WTC11 (cell line): ENCODE measurements at regions not wholly inside any gene's neighbourhood (a gene's known extent, or its start where the extent isn't known, plus 50 kb on each side); places are given as distances from the start of the nearest gene placed in this dataset.

Source experiments
- ATAC-seq: fragments of 200-7000 bp; cut with Tn5 transposase; 2 replicates; pipeline ENCODE4 v1.10.0; 2021; ENCODE audit warnings: mild to moderate bottlenecking, moderate library complexity
- CTCF ChIA-PET: fragments of 300-600 bp; sonication (Branson Sonifier 250); formaldehyde crosslinking; loops from one replicate; lab custom pipeline; 2021; ENCODE audit warnings: antibody characterized with exemption; lab: Charles Lee
- POLR2A ChIA-PET: fragments of 350-600 bp; sonication (Branson Sonifier 250); formaldehyde crosslinking; loops from one replicate; lab custom pipeline; 2021; ENCODE audit warnings: antibody characterized with exemption; lab: Charles Lee
- DNase-seq: peaks from one replicate; pipeline ENCODE4 v3.0.0; 2021; ENCODE audit warnings: low spot score
- H3K27ac Mint-ChIP-seq: 2 replicates; pipeline ENCODE4 v1.8.0; 2021; ENCODE audit warnings: mixed read lengths
- H3K27me3 Mint-ChIP-seq: 2 replicates; pipeline ENCODE4 v1.8.0; 2021; ENCODE audit warnings: low read depth, mild to moderate bottlenecking, moderate library complexity, mixed read lengths
- H3K36me3 Mint-ChIP-seq: 2 replicates; pipeline ENCODE4 v1.8.0; 2021; ENCODE audit warnings: mixed read lengths
- H3K4me1 Mint-ChIP-seq: 2 replicates; pipeline ENCODE4 v1.8.0; 2022; ENCODE audit warnings: mixed read lengths
- H3K4me3 Mint-ChIP-seq: 2 replicates; pipeline ENCODE4 v1.8.0; 2021; ENCODE audit warnings: mild to moderate bottlenecking, moderate library complexity, mixed read lengths
- H3K9me3 Mint-ChIP-seq: 2 replicates; pipeline ENCODE4 v1.8.0; 2021; ENCODE audit warnings: mixed read lengths
- CTCF ChIP-seq: fragments of 200-600 bp; IDR thresholded peaks from 2 replicates; pipeline ENCODE4 v1.8.0; 2022; ENCODE audit warnings: antibody characterized with exemption
- ESRRA ChIP-seq: sonication (generic); formaldehyde crosslinking; IDR thresholded peaks from 2 replicates; pipeline ENCODE4 v1.8.1; 2022; ENCODE audit warnings: mild to moderate bottlenecking, missing genetic modification reagents, borderline replicate concordance
- ETV6 ChIP-seq: sonication (generic); formaldehyde crosslinking; IDR thresholded peaks from 2 replicates; pipeline ENCODE4 v1.8.1; 2022; ENCODE audit warnings: mild to moderate bottlenecking, missing genetic modification reagents
- FOXP4 ChIP-seq: sonication (generic); formaldehyde crosslinking; IDR thresholded peaks from 2 replicates; pipeline ENCODE4 v1.8.0; 2022; ENCODE audit warnings: mild to moderate bottlenecking, missing genetic modification reagents
- GRHL2 ChIP-seq: fragments of 250-450 bp; sonication (Bioruptor Pico); IDR thresholded peaks from 2 replicates; pipeline ENCODE4 v1.8.0; 2022; ENCODE audit warnings: mild to moderate bottlenecking, moderate library complexity; ENCODE audit not compliant: insufficient replicate concordance, severe bottlenecking
- GTF2I ChIP-seq: fragments of 250-450 bp; sonication (Bioruptor Pico); conservative IDR thresholded peaks from 2 replicates; pipeline ENCODE4 v1.4.0; 2021; ENCODE audit warnings: mild to moderate bottlenecking
- HMGXB4 ChIP-seq: sonication (generic); formaldehyde crosslinking; IDR thresholded peaks from 2 replicates; pipeline ENCODE4 v1.8.1; 2023; ENCODE audit warnings: mild to moderate bottlenecking, moderate library complexity, missing genetic modification reagents
- IRF1 ChIP-seq: sonication (generic); formaldehyde crosslinking; IDR thresholded peaks from 2 replicates; pipeline ENCODE4 v1.8.0; 2023; ENCODE audit warnings: missing genetic modification reagents
- IRF2 ChIP-seq: sonication (generic); formaldehyde crosslinking; IDR thresholded peaks from 2 replicates; pipeline ENCODE4 v1.8.0; 2022; ENCODE audit warnings: low read depth, missing genetic modification reagents, borderline replicate concordance
- JAZF1 ChIP-seq: fragments of 250-450 bp; sonication (Bioruptor Pico); IDR thresholded peaks from 2 replicates; pipeline ENCODE4 v1.9.0; 2021; ENCODE audit warnings: moderate library complexity, mild to moderate bottlenecking, inconsistent platforms
- KAT7 ChIP-seq: sonication (generic); formaldehyde crosslinking; IDR thresholded peaks from 2 replicates; pipeline ENCODE4 v1.8.1; 2023; ENCODE audit warnings: missing genetic modification reagents, mild to moderate bottlenecking, borderline replicate concordance
- NFYB ChIP-seq: sonication (generic); formaldehyde crosslinking; conservative IDR thresholded peaks from 2 replicates; pipeline ENCODE4 v1.8.0; 2022; ENCODE audit warnings: low read depth, missing genetic modification reagents
- PRDM15 ChIP-seq: sonication (generic); formaldehyde crosslinking; IDR thresholded peaks from 2 replicates; pipeline ENCODE4 v1.8.0; 2022; ENCODE audit warnings: missing genetic modification reagents
- RORB ChIP-seq: fragments of 250-450 bp; sonication (Bioruptor Pico); IDR thresholded peaks from 2 replicates; pipeline ENCODE4 v1.9.0; 2021; ENCODE audit warnings: mild to moderate bottlenecking
- SMAD3 ChIP-seq: sonication (generic); formaldehyde crosslinking; IDR thresholded peaks from 2 replicates; pipeline ENCODE4 v1.8.0; 2022; ENCODE audit warnings: missing genetic modification reagents, mild to moderate bottlenecking, borderline replicate concordance
- SMAD4 ChIP-seq: sonication (generic); formaldehyde crosslinking; IDR thresholded peaks from 2 replicates; pipeline ENCODE4 v1.8.0; 2022; ENCODE audit warnings: mild to moderate bottlenecking, missing genetic modification reagents
- STAT6 ChIP-seq: sonication (generic); formaldehyde crosslinking; conservative IDR thresholded peaks from 2 replicates; pipeline ENCODE4 v1.8.1; 2023; ENCODE audit warnings: mild to moderate bottlenecking, low read depth, missing genetic modification reagents, moderate library complexity
- USF2 ChIP-seq: sonication (generic); formaldehyde crosslinking; IDR thresholded peaks from 2 replicates; pipeline ENCODE4 v1.8.1; 2023; ENCODE audit warnings: mild to moderate bottlenecking, missing genetic modification reagents, moderate library complexity
- ZSCAN18 ChIP-seq: fragments of 250-450 bp; sonication (Bioruptor Pico); IDR thresholded peaks from 2 replicates; pipeline ENCODE4 v2.1.2; 2022; ENCODE audit warnings: mild to moderate bottlenecking, moderate library complexity

- no peaks in the 10 kb centered on the region; the same call in 1 of the 2 replicates for H3K27me3 Mint-ChIP-seq
- POLR2A ChIA-PET, result no interaction called here
- no peak for TF ChIP-seq HMGXB4 (CRISPR knock-in tag)
- TF ChIP-seq RORB (CRISPR knock-in tag), result no peak
- TF ChIP-seq JAZF1, result no peak
- TF ChIP-seq IRF1 (CRISPR knock-in tag), result no peak
- no peak for TF ChIP-seq STAT6 (CRISPR knock-in tag)
- no peak for TF ChIP-seq FOXP4
- TF ChIP-seq GTF2I (CRISPR knock-in tag), result no peak
- TF ChIP-seq SMAD3 (CRISPR knock-in tag), result no peak
- no peak for TF ChIP-seq KAT7
- TF ChIP-seq CTCF, result no peak
- TF ChIP-seq SMAD4 (CRISPR knock-in tag), result no peak
- TF ChIP-seq IRF2 (CRISPR knock-in tag), result no peak
- no peak for TF ChIP-seq ZSCAN18 (CRISPR knock-in tag)
- no peak for TF ChIP-seq ETV6 (CRISPR knock-in tag)
- no peak for TF ChIP-seq ESRRA (CRISPR knock-in tag)
- TF ChIP-seq, all 79 proteins: peak for 0
- Mint-ChIP-seq H3K27ac (no peak overlapping the region), H3K4me1 (peaks cover 33% of the 10 kb centered on the region), H3K36me3 (peaks cover 9% of the 10 kb centered on the region), H3K4me3 (no peak overlapping the region), H3K9me3 (peaks cover 12% of the 10 kb centered on the region)
- DNase-seq (no peak), ATAC-seq (no peak)
- CTCF ChIA-PET, result no interaction called here
These were observed 67.8 kb downstream of the GP2 start for GRCh38 chr16:20259541-20259940.

- Mint-ChIP-seq H3K4me3 (no peak overlapping the region), H3K36me3 (peaks cover 9% of the 10 kb centered on the region), H3K4me1 (peaks cover 29% of the 10 kb centered on the region), H3K9me3 (peaks cover 12% of the 10 kb centered on the region), H3K27me3 (no peaks in the 10 kb centered on the region; the same call in 1 of the 2 replicates), H3K27ac (no peak overlapping the region)
- POLR2A ChIA-PET, result no interaction called here
- TF ChIP-seq GRHL2 (CRISPR knock-in tag) (no peak), USF2 (peak; percentile 51; the same call in 1 of the 2 replicates), PRDM15 (CRISPR knock-in tag) (peak; percentile 41; the same call in 1 of the 2 replicates), NFYB (CRISPR knock-in tag) (peak; percentile 34; the same call in 1 of the 2 replicates)
- DNase-seq (no peak), ATAC-seq (peak; percentile 34; the same call in 1 of the 2 replicates)
- CTCF ChIA-PET, result no interaction called here
These were observed 70.1 kb downstream of the GP2 start for GRCh38 chr16:20257234-20257633.
